ENCODE measurements at regions not wholly inside any gene's neighbourhood (a gene's known extent, or its start where the extent isn't known, plus 50 kb on each side); places are given as distances from the start of the nearest gene placed in this dataset.

DNA sequence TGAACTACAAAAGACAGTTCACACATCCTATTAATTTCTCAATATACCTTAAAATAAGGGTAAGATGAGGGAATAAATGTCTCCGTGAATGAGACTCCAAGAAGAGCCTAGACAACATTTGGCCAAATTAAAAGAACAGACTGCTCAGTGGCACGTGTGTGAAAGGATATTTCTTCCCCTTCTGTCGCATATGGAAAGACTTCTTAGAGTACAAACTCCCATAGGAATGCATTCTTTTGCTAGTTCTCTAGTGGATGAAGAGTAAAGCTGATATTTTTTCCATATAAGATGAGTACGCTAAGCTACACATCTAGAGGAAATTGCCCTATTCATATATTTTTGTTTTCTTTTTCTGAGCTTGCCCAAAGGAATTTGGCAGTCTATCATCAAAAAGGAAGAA, 710.0 kb upstream of the ID2 start:
- TF ChIP-seq, protein P1, sequence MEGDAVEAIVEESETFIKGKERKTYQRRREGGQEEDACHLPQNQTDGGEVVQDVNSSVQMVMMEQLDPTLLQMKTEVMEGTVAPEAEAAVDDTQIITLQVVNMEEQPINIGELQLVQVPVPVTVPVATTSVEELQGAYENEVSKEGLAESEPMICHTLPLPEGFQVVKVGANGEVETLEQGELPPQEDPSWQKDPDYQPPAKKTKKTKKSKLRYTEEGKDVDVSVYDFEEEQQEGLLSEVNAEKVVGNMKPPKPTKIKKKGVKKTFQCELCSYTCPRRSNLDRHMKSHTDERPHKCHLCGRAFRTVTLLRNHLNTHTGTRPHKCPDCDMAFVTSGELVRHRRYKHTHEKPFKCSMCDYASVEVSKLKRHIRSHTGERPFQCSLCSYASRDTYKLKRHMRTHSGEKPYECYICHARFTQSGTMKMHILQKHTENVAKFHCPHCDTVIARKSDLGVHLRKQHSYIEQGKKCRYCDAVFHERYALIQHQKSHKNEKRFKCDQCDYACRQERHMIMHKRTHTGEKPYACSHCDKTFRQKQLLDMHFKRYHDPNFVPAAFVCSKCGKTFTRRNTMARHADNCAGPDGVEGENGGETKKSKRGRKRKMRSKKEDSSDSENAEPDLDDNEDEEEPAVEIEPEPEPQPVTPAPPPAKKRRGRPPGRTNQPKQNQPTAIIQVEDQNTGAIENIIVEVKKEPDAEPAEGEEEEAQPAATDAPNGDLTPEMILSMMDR (IDR thresholded peaks at IDR 0.05): no peak
- TF ChIP-seq EP300 (IDR thresholded peaks at IDR 0.05; ENCODE audit: low read depth): no peak
